ENCODE measurements at regions not wholly inside any gene's neighbourhood (a gene's known extent, or its start where the extent isn't known, plus 50 kb on each side); places are given as distances from the start of the nearest gene placed in this dataset.

DNA sequence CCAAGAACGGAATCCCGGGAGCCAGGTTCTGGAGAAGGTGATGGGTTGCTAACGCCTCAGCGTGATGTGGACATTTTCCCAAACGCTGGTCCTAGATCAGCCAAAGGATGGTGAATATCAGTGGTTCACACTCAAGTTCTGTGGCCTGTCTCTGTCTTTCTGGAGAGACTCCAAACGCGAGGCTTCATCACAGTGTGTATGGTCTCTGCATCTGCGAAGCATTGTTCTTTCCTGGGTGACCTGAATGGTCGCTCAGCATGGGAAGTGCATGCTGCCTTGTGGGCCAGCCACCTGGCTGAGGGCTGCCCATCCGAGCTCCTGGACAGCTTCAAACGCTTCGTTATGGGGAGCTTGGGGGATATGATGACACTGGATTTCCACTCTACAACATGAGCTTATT is 810.0 kb downstream of the TBC1D22A start:
- no peak overlapping the region for H3K4me3 ChIP-seq (ENCODE audit: low read depth, low read length)
- TF ChIP-seq, protein P1, sequence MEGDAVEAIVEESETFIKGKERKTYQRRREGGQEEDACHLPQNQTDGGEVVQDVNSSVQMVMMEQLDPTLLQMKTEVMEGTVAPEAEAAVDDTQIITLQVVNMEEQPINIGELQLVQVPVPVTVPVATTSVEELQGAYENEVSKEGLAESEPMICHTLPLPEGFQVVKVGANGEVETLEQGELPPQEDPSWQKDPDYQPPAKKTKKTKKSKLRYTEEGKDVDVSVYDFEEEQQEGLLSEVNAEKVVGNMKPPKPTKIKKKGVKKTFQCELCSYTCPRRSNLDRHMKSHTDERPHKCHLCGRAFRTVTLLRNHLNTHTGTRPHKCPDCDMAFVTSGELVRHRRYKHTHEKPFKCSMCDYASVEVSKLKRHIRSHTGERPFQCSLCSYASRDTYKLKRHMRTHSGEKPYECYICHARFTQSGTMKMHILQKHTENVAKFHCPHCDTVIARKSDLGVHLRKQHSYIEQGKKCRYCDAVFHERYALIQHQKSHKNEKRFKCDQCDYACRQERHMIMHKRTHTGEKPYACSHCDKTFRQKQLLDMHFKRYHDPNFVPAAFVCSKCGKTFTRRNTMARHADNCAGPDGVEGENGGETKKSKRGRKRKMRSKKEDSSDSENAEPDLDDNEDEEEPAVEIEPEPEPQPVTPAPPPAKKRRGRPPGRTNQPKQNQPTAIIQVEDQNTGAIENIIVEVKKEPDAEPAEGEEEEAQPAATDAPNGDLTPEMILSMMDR (IDR thresholded peaks at IDR 0.05; ENCODE audit: borderline replicate concordance, insufficient read depth, low read depth, low read length) = no peak

DNA sequence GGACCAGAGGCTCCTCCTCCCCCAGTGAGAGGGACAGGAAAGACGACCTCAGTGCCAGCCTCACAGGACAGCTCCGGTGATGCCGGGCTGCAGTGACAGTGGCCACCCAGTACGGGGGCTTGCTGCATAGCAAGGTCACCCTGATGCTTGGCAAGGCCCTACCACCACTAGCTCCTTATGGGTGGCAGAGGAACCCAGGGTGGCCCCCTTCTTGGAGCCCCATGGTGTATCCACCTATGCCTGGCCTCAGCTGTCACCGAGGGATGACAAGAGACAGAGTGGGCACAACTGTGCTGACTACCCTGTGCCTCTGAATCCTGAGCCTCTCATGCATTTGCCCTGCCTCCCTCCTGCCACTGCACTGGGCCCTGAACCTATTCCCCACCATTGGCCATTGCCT is 809.2 kb downstream of the TBC1D22A start:
- TF ChIP-seq, protein P1 (IDR thresholded peaks at IDR 0.05; ENCODE audit: borderline replicate concordance, insufficient read depth, low read depth, low read length) = no peak
- no peak overlapping the region for H3K4me3 ChIP-seq (ENCODE audit: low read depth, low read length)

DNA sequence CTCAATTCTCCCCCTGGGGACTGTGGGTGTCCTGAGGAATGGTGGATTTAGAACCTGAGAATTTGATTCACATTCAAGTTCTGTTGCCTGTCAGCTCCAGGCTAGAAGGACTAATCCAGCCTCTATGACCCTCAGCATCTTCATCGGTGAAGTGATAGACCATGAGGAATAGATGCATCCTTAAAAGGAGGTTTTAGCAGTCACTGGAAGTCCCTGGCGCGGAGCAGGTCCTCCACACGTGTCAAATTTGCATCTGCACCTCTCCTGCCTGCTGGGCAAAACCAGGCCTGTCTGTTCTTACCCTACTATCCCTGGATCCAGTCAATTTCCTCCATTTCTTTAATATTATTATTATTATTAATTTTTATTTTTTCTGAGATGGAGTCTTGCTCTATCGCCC is 808.4 kb downstream of the TBC1D22A start:
- TF ChIP-seq, protein P1 (IDR thresholded peaks at IDR 0.05; ENCODE audit: borderline replicate concordance, insufficient read depth, low read depth, low read length) = no peak
- no peak overlapping the region for H3K4me3 ChIP-seq (ENCODE audit: low read depth, low read length)

DNA sequence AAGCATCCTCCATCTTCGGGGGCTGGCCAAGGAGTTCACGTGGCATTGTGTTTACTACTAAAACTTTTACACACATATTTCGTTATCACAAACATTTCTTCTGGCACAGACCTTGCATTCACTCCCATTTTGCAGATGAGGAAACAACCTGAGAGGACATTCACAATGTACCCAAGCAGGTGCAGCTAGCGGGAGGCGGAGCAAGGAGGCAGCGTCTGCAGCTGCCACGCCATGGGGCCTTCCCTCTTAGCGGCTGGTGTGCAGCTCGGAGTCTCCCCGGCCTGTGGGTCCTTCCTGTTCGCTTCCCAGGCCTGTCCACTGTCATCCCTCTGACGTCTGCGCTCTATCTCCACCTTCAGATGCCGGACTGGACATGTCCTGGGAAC is 807.8 kb downstream of the TBC1D22A start:
- no peak overlapping the region for H3K4me3 ChIP-seq (ENCODE audit: low read depth, low read length)
- TF ChIP-seq, protein P1 (IDR thresholded peaks at IDR 0.05; ENCODE audit: borderline replicate concordance, insufficient read depth, low read depth, low read length) = no peak

DNA sequence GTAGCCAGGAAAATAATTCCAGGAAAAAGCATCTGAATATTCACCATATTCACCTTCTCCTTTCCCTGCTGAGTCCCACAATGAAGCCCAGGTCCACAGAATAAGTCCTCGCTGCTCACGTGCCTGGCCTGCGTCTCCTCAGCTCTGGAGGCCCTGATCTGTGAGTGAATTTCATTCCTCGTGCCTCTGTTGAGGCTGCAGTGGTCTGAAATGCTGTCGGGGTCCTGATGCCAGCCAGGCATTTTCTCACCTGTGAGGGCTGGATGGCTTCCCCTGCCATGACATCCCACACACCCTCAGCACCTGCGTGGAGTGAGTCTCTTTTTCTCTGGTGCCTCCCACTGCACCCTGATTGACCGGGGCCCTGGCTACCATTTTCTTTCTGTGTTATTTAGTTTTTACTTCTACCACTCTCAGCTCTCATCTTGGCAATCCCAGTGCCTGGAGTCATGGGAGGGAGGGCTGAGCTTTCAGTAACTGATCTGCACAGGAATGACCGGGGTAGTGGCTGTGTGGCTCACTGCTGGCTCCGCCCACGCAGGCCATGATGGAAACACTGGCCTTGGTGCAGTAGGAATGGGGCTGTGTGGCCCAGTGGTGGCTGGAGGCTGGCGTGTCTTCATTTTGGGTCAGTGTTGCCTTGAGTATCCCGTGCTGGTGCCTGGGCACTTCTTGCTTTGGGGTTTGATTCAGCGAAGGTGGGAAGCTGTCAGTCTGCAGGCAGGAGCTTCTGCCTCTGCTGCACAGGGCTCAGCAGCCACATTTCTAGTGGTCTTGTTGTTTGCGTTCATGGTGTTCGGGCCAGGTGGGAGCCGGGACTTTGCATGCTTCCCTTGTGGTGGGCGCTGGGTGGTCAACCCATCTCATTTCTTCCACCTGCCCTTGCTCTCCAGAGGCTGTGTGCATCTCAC is 807.2 kb downstream of the TBC1D22A start:
- TF ChIP-seq, protein P1 (IDR thresholded peaks at IDR 0.05; ENCODE audit: borderline replicate concordance, insufficient read depth, low read depth, low read length) = no peak

DNA sequence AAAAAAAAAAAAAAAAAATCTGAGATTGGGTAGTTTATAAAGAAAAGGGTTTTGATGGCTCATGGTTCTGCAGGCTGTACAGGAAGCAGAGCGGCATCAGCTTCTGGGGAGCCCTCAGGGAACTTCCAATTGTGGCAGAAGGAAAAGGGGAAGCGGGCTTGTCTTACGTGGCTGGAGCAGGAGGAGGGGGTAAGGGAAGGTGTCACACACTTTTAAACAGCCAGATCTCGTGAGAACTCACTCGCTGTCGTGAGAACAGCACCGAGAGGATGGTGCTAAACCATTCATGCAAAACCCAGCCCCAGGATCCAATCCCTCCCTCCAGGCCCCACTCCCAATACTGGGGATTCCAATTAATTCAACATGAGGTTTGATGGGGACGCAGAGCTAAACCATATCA is 806.2 kb downstream of the TBC1D22A start:
- TF ChIP-seq, protein P1 (IDR thresholded peaks at IDR 0.05; ENCODE audit: borderline replicate concordance, insufficient read depth, low read depth, low read length) = no peak
- no peak overlapping the region for H3K4me3 ChIP-seq (ENCODE audit: low read depth, low read length)

More for the DNA sequence above, 807.2 kb downstream of the TBC1D22A start:
- no peak overlapping the region for H3K4me3 ChIP-seq (ENCODE audit: low read depth, low read length)
